HG03442 (cell line): ENCODE measurements at regions not wholly inside any gene's neighbourhood (a gene's known extent, or its start where the extent isn't known, plus 50 kb on each side); places are given as distances from the start of the nearest gene placed in this dataset.
"Not testable (repeated sequence)": the region's sequence is repeated elsewhere in the genome, so short reads cannot be mapped to it uniquely, and the experiment has no call there.

Experiments used
- ATAC-seq: cut with Tn5 transposase; IDR thresholded peaks from one replicate; pipeline ENCODE4 v1.9.1; 2021; ENCODE audit warnings: mild to moderate bottlenecking, moderate library complexity; ENCODE audit not compliant: unreplicated experiment

DNA sequence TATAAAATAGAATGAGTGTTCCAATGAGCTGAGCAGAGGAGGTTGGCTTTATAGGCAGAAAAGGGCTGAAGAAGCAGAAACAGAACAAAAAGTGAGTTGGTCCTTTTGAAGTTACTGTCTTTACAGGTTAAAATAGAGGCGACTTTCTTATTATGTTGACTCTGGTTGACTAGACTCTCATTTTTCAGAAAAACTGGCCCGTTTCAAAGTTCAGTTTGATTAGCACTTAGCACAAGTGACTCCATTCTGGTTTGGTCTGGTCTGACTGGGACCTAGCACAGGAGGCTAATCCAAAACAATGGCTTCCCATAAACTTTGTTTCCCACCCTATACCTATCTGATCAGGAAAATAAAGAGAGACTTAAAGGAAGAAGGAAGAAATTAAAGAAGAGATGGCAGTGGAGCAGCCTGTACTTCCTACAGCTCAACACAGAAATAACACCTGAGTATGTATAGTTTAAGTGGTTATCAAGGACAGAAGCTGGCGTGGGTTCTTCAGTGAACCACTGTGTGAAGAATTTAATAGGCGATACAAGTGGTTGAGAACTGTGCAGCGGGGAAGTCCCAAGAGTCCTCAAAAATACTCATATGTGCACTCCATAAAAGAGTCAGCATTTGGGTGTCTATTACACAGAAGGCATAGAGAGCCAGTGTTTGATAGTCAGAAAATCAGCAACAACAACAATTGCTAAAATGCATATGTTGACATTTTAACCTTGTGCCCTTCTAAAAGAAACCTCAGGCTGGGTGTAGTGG is 554.8 kb upstream of the HTR2C start:
- no peak for ATAC-seq

- no peak for ATAC-seq
Measured at GRCh38 chrX:114017086-114017485, 566.8 kb upstream of the HTR2C start.

DNA sequence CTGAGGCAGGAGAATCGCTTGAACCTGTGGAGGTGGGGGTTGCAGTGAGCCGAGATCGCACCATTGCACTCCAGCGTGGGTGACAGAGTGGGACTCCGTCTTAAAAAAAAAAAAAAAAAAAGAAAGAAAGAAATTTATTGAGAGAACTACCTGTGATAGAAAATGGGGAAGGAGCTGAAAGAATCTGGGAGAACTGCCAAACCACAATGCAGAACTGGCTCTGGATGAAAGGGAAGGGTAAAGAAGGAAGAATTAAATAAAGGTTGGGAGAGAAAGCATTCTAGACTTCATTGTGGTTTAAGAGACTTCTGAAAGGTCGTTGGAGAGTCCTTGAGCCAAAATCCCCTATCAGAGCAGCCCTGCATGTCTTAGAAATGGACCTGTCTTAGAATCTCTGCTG is 567.9 kb upstream of the HTR2C start:
- ATAC-seq, result no peak

DNA sequence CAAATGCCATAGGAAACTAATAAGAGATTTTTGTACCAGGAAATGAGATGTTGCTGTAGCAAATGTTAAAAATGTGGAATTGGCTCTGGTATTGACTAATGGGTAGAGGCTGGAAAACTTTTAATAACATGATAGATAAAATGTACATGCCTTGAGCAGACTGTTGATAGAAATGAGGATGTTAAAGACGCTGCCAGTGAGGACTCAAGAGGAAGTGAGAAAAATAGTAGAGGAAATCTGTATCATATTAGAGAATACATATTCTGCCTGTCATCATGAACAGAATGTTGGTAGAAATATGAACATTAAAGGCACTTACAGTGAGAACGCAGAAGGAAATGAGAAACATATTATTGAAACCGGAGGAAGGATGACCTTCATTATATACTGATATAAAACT is 577.2 kb upstream of the HTR2C start:
- no peak for ATAC-seq

- ATAC-seq, result no peak
Measured at GRCh38 chrX:113996781-113997180, 587.1 kb upstream of the HTR2C start.

GRCh38 chrX:113991720-113992119 is 592.2 kb upstream of the HTR2C start:
- not testable (repeated sequence) for ATAC-seq

- ATAC-seq, result not testable (repeated sequence)
Measured at GRCh38 chrX:113990669-113991068, 593.2 kb upstream of the HTR2C start.

- not testable (repeated sequence) for ATAC-seq
Measured at GRCh38 chrX:113988315-113988935, 595.5 kb upstream of the HTR2C start.

DNA sequence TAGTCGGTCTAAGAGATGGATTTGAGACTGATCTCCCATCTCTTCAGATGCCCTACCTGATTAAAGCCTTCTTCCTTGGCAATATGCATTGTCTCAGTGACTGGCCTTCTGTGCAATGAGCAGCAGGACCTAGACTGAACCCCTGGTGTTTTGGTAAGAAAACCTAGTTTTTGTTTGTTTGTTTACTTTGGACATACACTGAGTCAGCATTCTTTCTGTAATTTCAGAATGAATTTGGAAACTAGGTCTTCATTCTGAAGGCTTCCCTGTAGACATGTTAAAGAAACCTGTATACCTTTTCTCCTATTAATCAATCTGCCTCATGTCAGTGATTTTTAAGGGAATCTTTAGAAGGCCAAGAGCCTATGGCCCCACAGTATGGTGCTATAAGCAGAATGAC is 597.5 kb upstream of the HTR2C start:
- ATAC-seq, result no peak

DNA sequence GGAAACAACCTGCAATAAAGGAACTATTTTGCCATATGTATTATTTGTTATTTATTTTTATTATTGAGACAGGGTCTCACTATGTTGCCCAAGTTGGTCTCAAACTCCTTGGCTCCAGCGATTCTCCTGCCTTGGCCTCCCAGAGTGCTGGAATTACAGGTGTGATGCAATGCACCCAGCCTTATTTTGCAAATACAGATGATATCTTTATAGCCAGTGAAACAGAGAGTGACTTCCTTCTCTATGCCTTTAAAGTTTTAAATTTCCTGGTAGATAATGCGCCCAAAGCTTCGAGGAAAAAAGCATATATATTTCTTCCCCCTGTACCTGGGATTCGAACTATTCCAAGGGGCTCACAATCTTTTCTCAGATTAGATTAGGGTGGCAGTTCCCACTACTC is 601.1 kb upstream of the HTR2C start:
- no peak for ATAC-seq

DNA sequence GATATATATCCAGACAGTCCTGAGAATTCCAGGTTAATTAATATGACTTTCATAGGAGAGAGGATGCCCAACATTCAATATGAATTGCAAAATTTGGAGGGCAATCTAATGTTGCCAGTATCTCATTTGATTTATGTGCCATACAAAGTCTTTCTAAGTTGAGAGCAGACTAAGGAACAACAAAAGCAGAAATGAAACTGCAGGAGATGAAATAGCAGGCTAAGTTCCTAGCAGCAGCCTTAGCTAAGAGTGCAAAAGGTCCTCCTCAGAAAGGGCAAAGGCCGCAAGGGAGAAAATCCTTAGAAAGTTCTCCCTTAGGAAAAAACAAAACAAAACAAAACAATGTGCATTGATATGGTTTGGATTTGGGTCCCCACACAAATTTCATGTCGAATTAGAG is 602.9 kb upstream of the HTR2C start:
- ATAC-seq, result no peak

DNA sequence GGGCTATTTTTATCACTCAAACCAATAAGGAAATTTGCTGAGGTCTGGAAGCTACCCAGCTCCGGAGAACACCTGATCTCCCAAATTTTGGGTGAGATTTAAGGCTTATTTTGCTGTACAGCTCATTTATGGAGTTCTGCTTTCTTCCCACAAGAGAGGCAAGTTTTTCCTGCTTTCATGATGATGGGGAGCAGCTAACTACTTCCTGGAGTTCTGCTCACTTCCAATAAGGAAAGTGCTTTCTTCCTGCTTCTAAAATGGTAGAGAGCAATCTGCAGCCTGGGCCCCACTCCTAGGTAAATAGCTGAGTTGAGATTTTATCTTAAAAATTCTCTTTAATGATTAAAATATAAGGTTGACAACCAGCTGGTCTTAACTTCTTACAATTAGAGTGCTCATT is 606.0 kb upstream of the HTR2C start:
- no peak for ATAC-seq

DNA sequence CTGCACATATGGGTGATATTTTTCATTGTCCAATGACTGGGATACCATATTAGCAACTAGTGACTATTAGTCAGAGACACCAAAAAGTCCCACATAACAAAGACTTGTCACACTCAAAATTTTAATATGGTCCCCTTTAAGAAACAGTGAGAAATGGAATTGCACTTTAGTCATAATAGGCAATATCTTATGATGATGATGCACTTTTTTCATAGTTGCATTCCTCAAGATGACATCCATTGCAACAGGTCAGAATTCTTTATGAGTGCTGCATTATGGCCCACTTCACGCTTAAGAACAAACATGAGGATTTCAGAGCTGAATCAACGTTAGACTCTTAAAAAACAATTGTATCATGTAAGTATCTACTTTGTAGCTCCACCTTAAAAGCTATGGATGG is 608.4 kb upstream of the HTR2C start:
- ATAC-seq, result no peak

DNA sequence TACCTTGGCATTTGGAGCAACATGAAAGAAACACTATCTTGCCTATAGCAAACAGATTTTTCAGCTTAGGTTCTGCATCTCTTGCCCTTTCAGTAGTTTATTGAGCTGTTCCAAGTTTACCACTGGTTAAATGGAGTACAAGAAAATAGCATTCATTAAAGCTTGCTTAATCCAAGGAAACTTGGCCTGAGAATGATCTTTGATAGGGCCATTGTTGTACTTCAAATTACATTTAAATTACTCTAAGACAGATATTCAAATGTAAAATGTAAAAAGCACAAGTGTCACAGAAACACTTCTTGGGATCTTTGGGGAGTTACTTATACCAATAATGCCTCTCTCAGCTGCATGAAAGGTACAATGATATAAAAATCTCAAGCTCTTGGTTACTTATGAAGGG is 609.0 kb upstream of the HTR2C start:
- no peak for ATAC-seq

DNA sequence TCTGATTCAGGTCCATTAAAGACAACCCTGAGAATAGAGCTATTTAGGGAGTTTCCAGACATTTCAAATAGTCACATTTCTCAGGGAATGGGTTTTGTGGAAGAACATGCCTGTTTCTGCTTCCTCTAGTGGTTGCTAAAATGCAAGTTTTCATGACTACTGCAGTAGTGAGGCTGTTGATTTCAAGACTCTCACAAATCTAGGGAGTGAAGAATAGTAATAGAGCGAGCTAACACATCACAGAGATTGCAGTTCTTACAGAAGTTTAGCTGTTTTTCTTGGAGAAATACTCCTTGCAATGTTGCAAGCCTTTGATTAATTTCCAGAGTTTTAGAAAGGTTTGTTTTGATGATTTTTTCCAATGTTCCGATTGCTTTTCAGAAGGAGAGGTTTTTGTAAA is 610.2 kb upstream of the HTR2C start:
- no peak for ATAC-seq

- no peak for ATAC-seq
Measured at GRCh38 chrX:113966791-113967190, 617.1 kb upstream of the HTR2C start.

DNA sequence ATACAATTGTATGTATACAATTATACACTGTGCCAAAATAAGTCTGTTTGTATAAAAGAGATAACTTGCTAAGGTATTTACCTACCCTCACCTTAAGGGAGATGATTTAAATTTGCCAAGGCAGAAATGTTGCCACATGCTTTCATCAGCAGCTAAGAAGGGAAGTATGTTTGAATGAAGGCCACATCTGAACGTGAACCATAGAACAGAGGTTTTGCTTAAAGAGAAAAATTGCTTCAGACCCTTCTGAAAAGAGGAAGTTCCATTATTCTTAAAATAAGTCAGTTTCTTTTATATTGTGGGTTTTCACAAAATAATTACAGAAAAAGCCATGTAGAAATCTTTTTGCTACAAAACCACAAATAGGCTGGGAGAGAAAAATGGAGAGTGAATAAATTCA is 621.5 kb upstream of the HTR2C start:
- ATAC-seq, result no peak

DNA sequence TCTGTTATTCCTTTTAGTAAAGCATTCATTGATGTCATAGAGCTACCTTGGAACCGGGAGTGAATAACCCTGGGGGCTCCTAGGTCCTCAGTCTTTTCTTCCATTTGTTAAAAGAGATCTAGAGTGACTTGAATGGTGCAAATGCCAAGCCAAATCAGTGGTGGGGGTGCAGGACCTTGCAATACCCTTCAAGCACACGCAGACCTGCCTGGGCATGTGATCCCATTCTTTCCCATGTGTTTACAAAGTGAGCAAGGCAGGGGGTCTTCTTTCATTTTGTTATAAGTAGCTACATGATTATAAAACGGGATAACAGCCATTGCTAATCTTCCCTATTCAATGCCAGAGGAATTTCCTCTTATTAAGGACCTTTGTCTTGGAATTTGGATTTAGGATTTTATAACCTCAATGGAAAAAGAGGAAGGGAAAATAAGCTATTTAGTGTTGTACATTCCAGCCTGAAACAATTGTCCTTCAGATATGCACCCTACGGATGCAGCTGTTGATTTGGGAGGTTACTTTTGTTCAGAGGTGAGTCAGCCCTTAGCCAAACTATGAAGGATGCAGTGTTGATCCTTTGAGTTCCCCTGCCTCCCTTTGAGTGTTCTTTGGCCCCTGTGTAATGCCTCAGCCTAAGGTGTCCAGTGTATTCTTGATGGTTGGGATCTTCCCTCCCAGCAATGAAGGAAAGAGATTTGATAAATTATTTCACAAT is 623.8 kb upstream of the HTR2C start:
- ATAC-seq, result no peak

- no peak for ATAC-seq
Measured at GRCh38 chrX:113956936-113957335, 627.0 kb upstream of the HTR2C start.

DNA sequence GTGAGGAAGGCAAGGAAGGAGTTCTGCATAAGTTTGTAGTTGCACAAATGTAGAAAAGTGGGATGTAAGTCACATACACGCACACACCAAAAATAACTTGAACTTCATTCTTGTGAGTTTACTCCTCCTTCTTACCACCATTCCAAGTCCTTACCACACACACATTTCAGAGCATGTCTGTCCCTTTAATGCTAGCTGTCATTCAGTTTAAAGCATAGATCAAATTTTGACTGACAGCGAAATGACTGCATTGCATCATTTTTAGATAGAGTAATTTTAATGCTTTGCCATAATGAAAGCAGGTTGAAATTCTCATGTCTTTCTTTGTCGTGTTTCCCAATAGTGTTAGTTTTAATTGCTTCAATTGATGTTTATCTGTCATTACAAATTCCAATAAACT is 629.6 kb upstream of the HTR2C start:
- ATAC-seq, result no peak

DNA sequence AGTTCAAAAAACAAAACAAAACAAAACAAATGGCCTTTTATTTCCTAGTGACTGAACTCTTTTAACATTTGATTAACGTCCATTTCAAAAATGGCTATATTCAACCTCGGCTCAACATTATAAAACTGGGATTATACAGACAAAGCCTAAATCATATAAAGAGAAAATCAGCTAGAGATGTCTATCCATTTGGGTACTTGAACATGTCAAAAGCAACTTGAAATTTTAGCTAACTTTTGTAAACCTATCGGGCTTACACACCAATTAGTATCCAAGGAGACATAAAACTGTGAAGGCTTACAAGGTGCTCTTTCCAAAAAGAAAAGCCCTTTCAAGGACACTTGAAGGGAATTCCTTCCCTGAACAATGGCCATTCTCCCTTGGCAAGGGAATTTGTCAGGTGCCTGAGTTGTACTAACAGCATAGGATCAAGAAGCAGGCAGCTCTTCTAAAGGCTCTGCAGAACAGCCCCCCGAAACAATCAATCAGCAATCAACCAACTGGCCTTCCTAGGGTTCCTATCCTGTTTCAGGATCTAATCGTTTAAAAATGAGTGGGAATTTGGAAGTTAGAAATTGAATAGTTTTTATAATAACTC is 633.7 kb upstream of the HTR2C start:
- no peak for ATAC-seq

DNA sequence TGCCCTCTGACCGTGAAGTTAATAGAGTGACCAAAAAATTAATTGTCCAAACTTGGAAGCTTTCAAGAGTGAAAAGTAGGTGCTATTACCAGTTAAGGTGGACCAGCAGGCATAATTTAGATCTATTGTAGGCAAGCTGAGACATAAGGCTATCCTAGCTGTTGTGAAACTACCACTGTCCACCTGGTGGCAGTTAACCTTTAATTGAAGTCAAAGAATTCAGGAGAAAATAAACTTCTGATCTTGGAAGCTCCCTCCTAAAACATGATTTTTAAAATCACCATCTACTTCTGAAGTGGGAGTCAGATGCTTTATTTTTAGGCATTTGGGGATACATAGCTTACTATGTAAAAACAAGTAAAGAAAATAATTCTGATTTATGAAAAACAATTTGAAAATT is 636.3 kb upstream of the HTR2C start:
- no peak for ATAC-seq
